GM12878 (cell line): ENCODE measurements at regions not wholly inside any gene's neighbourhood (a gene's known extent, or its start where the extent isn't known, plus 50 kb on each side); places are given as distances from the start of the nearest gene placed in this dataset.

ENCODE experiments used
- ASH2L ChIP-seq: fragments of 300-600, 200-600 bp; sonication (generic); IDR thresholded peaks from 2 replicates; pipeline ENCODE4 v1.6.1; 2017; ENCODE audit warnings: low read depth, mild to moderate bottlenecking, borderline replicate concordance
- CTCF ChIP-seq, 3 experiments: IDR thresholded peaks in 2 of 3; conservative IDR thresholded peaks in 1 of 3; 2 replicates each; pipeline ENCODE4 v1.5.1; 2011; ENCODE audit warnings: low read depth in 3 of 3, low read length in 3 of 3, mild to moderate bottlenecking in 3 of 3, control low read depth in 2 of 3, moderate library complexity in 2 of 3, inconsistent platforms in 1 of 3, mixed read lengths in 1 of 3; ENCODE audit not compliant: control insufficient read depth in 2 of 3, insufficient read depth in 1 of 3; ENCODE audit errors: extremely low read depth in 1 of 3
- EP300 ChIP-seq, 2 experiments: fragments of 150-350 bp in 1 of 2; IDR thresholded peaks; 2 replicates each; pipeline ENCODE4 v1.6.1; 2011 to 2012; ENCODE audit warnings: low read depth in 2 of 2, low read length in 2 of 2, borderline replicate concordance in 1 of 2, improper control_type of control experiment in 1 of 2, inconsistent platforms in 1 of 2; ENCODE audit not compliant: control insufficient read depth in 1 of 2
- FOS ChIP-seq: IDR thresholded peaks from 3 replicates; pipeline ENCODE4 v1.6.1; 2011; ENCODE audit warnings: borderline replicate concordance; ENCODE audit not compliant: insufficient read length; ENCODE audit errors: extremely low read depth
- KAT2A ChIP-seq: conservative IDR thresholded peaks from 2 replicates; pipeline ENCODE4 v1.6.1; 2011; ENCODE audit warnings: low read depth, low read length; ENCODE audit not compliant: control insufficient read depth
- POLR2A ChIP-seq: IDR thresholded peaks from 2 replicates; pipeline ENCODE4 v1.6.1; 2011; ENCODE audit warnings: low read depth, mild to moderate bottlenecking, low read length
- REST ChIP-seq: IDR thresholded peaks from 2 replicates; pipeline ENCODE4 v1.6.1; 2012; ENCODE audit warnings: mild to moderate bottlenecking, low read depth, low read length
- SMAD5 ChIP-seq: IDR thresholded peaks from 2 replicates; pipeline ENCODE4 v1.6.1; 2016; ENCODE audit warnings: antibody characterized with exemption, low read depth
- SMC3 ChIP-seq: IDR thresholded peaks from 2 replicates; pipeline ENCODE4 v1.6.1; 2011; ENCODE audit warnings: low read length, improper control_type of control experiment, borderline replicate concordance
- SREBF1 ChIP-seq: IDR thresholded peaks from 2 replicates; pipeline ENCODE4 v1.6.1; 2012; ENCODE audit warnings: mild to moderate bottlenecking, low read length
- USF2 ChIP-seq: IDR thresholded peaks from 2 replicates; pipeline ENCODE4 v1.6.1; 2011; ENCODE audit warnings: low read depth, low read length, improper control_type of control experiment, borderline replicate concordance
- ZNF622 ChIP-seq: fragments of 450-650 bp; IDR thresholded peaks from 2 replicates; pipeline ENCODE4 v1.6.1; 2017; ENCODE audit warnings: mild to moderate bottlenecking, inconsistent platforms
- ZZZ3 ChIP-seq: IDR thresholded peaks from 2 replicates; pipeline ENCODE4 v1.6.1; 2011; ENCODE audit warnings: low read depth; ENCODE audit not compliant: control insufficient read depth, insufficient read length

GRCh38 chr3:18012436-18012835, 270.0 kb upstream of the TBC1D5 start:
- no peak for TF ChIP-seq EP300 (IDR thresholded peaks at IDR 0.05; ENCODE audit: borderline replicate concordance in 1 of 2, control insufficient read depth in 1 of 2, low read depth in 2 of 2, low read length in 2 of 2)
- no peak for TF ChIP-seq ZZZ3
- no peak for TF ChIP-seq CTCF (IDR thresholded peaks at IDR 0.05 in 2 of 3, conservative IDR thresholded peaks at IDR 0.05 in 1 of 3; ENCODE audit: control insufficient read depth in 2 of 3, extremely low read depth in 1 of 3, insufficient read depth in 1 of 3, low read depth in 3 of 3, low read length in 3 of 3)
- TF ChIP-seq USF2 = no peak
- TF ChIP-seq SMC3 = no peak
- no peak for TF ChIP-seq FOS
- TF ChIP-seq POLR2A = no peak
- no peak for TF ChIP-seq REST
- TF ChIP-seq SMAD5 = no peak
- TF ChIP-seq SREBF1 = no peak
- no peak for TF ChIP-seq KAT2A
- TF ChIP-seq ZNF622 = no peak
- TF ChIP-seq ASH2L = no peak
